Endothelial cell of umbilical vein (primary cell): ENCODE measurements at regions not wholly inside any gene's neighbourhood (a gene's known extent, or its start where the extent isn't known, plus 50 kb on each side); places are given as distances from the start of the nearest gene placed in this dataset.

Source experiments
- BruUV-seq: library from RNA; stranded (reverse); fragments of 400-500 nt; replicated peaks from 2 replicates; lab custom pipeline; 2021; lab: Mats Ljungman, UMichigan
- CTCF ChIA-PET: fragments of 300-600, 350-600 bp; sonication (Branson Sonifier 250); formaldehyde crosslinking; loops from one replicate; lab custom pipeline; 2021; ENCODE audit warnings: antibody characterized with exemption, inconsistent platforms; lab: Charles Lee
- POLR2A ChIA-PET: fragments of 300-600, 350-600 bp; sonication (Branson Sonifier 250); formaldehyde crosslinking; loops from one replicate; lab custom pipeline; 2021; ENCODE audit warnings: antibody characterized with exemption, inconsistent platforms; lab: Charles Lee
- DNase-seq: peaks from one replicate; pipeline ENCODE4 v3.0.0-alpha.2; 2011; ENCODE audit warnings: low read depth, low spot score
- FAIRE-seq: peaks from 2 replicates; lab custom pipeline; 2011; peaks lifted over from hg19 to GRCh38; lab: Jason Lieb, UNC
- H2AFZ ChIP-seq: 2 replicates; pipeline ENCODE4 v1.6.0; 2012; ENCODE audit warnings: low read depth, low read length, control low read depth, inconsistent platforms
- H3K27ac ChIP-seq: 2 replicates; pipeline ENCODE4 v1.5.1; 2011; ENCODE audit warnings: low read depth, mild to moderate bottlenecking, control low read depth, low read length, moderate library complexity; ENCODE audit not compliant: insufficient read depth
- H3K27me3 ChIP-seq, 2 experiments: 2 replicates each; pipeline versions ENCODE4 v1.6.0 to v1.6.1; 2011; ENCODE audit warnings: low read length in 2 of 2, mixed read lengths in 1 of 2; ENCODE audit not compliant: control insufficient read depth in 2 of 2, insufficient read depth in 2 of 2
- H3K36me3 ChIP-seq, 2 experiments: 2 replicates in 1 of 2; 3 replicates in 1 of 2; pipeline ENCODE4 v1.5.1; 2011; ENCODE audit warnings: low read length in 2 of 2, mild to moderate bottlenecking in 1 of 2, moderate library complexity in 1 of 2; ENCODE audit not compliant: control insufficient read depth in 2 of 2, insufficient read depth in 2 of 2; ENCODE audit errors: extremely low read depth in 1 of 2
- H3K4me1 ChIP-seq: 3 replicates; pipeline ENCODE4 v1.5.1; 2011; ENCODE audit warnings: mild to moderate bottlenecking, low read length; ENCODE audit not compliant: control insufficient read depth, insufficient read depth; ENCODE audit errors: extremely low read depth
- H3K4me2 ChIP-seq: 2 replicates; pipeline ENCODE4 v1.6.1; 2011; ENCODE audit warnings: low read length, control low read depth, mixed read lengths; ENCODE audit not compliant: insufficient read depth
- H3K4me3 ChIP-seq, 3 experiments: fragments of 200-600 bp in 1 of 3; sonication (generic), shearing (Covaris generic) in 1 of 3; replicated peaks in 1 of 3; 2 replicates each; pipeline ENCODE4 v1.5.1; 2011 to 2016; ENCODE audit warnings: control low read depth in 3 of 3, low read length in 3 of 3, mild to moderate bottlenecking in 2 of 3, inconsistent platforms in 1 of 3, low read depth in 1 of 3, moderate library complexity in 1 of 3; ENCODE audit not compliant: insufficient read depth in 1 of 3
- H3K79me2 ChIP-seq: 2 replicates; pipeline ENCODE4 v1.6.0; 2012; ENCODE audit warnings: low read length, inconsistent platforms; ENCODE audit not compliant: control insufficient read depth, insufficient read depth
- H3K9ac ChIP-seq: replicated peaks from 2 replicates; pipeline ENCODE3; 2011; ENCODE audit warnings: low read length, control low read depth; ENCODE audit not compliant: insufficient read depth; ENCODE audit errors: extremely low read depth
- H3K9me1 ChIP-seq: replicated peaks from 3 replicates; pipeline ENCODE4 v1.6.0; 2011; ENCODE audit warnings: mild to moderate bottlenecking, low read length; ENCODE audit not compliant: control insufficient read depth, insufficient read depth; ENCODE audit errors: extremely low read depth
- H3K9me3 ChIP-seq: replicated peaks from 2 replicates; pipeline ENCODE4 v1.5.1; 2012; ENCODE audit warnings: low read length, inconsistent platforms; ENCODE audit not compliant: control insufficient read depth, insufficient read depth
- H4K20me1 ChIP-seq: replicated peaks from 2 replicates; pipeline ENCODE3; 2011; ENCODE audit warnings: mild to moderate bottlenecking, low read length; ENCODE audit not compliant: control insufficient read depth, insufficient read depth; ENCODE audit errors: extremely low read depth
- CTCF ChIP-seq, 2 donors: IDR thresholded peaks; 1 replicate in 1 of 2; 2 replicates in 1 of 2; pipeline ENCODE4 v1.5.1; 2011; ENCODE audit warnings: low read length in 2 of 2, mild to moderate bottlenecking in 2 of 2, moderate library complexity in 2 of 2, control low read depth in 1 of 2, inconsistent platforms in 1 of 2, low read depth in 1 of 2; ENCODE audit not compliant: insufficient read depth in 1 of 2; ENCODE audit errors: extremely low read depth in 1 of 2
- EZH2 ChIP-seq: IDR thresholded peaks from 2 replicates; pipeline ENCODE4 v1.6.1; 2012; ENCODE audit warnings: borderline replicate concordance, low read depth, mild to moderate bottlenecking, moderate library complexity, low read length, inconsistent platforms; ENCODE audit not compliant: severe bottlenecking
- FOS ChIP-seq: IDR thresholded peaks from 2 replicates; pipeline ENCODE4 v1.6.1; 2011; ENCODE audit warnings: mild to moderate bottlenecking, low read length, moderate library complexity, borderline replicate concordance; ENCODE audit not compliant: insufficient read depth
- GATA2 ChIP-seq: IDR thresholded peaks from 2 replicates; pipeline ENCODE4 v1.7.0; 2011; ENCODE audit warnings: low read depth, mild to moderate bottlenecking, moderate library complexity, mixed read lengths, low read length; ENCODE audit not compliant: insufficient read length, insufficient read depth
- JUN ChIP-seq: IDR thresholded peaks from 2 replicates; pipeline ENCODE4 v1.6.1; 2011; ENCODE audit warnings: borderline replicate concordance, low read depth; ENCODE audit not compliant: insufficient read length, insufficient read depth
- MAX ChIP-seq: IDR thresholded peaks from 2 replicates; pipeline ENCODE4 v1.6.1; 2011; ENCODE audit not compliant: insufficient read depth, insufficient read length
- MYC ChIP-seq: IDR thresholded peaks from one replicate; pipeline ENCODE4 v1.6.1; 2011; ENCODE audit warnings: mild to moderate bottlenecking, low read depth, low read length
- POLR2A ChIP-seq: IDR thresholded peaks from 2 replicates; pipeline ENCODE4 v1.6.1; 2012; ENCODE audit warnings: low read depth, mild to moderate bottlenecking, control low read depth, low read length
- POLR2AphosphoS5 ChIP-seq: IDR thresholded peaks from 2 replicates; pipeline ENCODE4 v1.6.1; 2012; ENCODE audit warnings: low read depth, mild to moderate bottlenecking, control low read depth, low read length, moderate library complexity; ENCODE audit not compliant: insufficient read depth
- dilution Hi-C: fragments of 300-500 bp; cut with MboI; formaldehyde crosslinking; loops from one replicate; pipeline ENCODE4 v1.15.0; 2019; ENCODE audit warnings: low sequenced_read_pairs; ENCODE audit not compliant: extremely low pct_ligation_motif_present
- intact Hi-C: fragments of 100-400 bp; cut with micrococcal nuclease; formaldehyde crosslinking; loops from one replicate; pipeline ENCODE4 v1.10.0; 2022

GRCh38 chr6:50257322-50257721, 207.6 kb upstream of the DEFB112 start:
- no peak for FAIRE-seq
- H3K4me2 ChIP-seq: no peak overlapping the region
- no TSS peak for BruUV-seq
- CTCF ChIA-PET: no interaction called here
- no peak overlapping the region for H3K27ac ChIP-seq
- dilution Hi-C loops: no loop called here
- no peaks in the 10 kb centered on the region for H3K9me1 ChIP-seq
- no peaks in the 10 kb centered on the region for H3K4me1 ChIP-seq
- H3K79me2 ChIP-seq: no peaks in the 10 kb centered on the region
- TF ChIP-seq MYC (no peak), MAX (no peak), GATA2 (no peak), EZH2 (no peak), CTCF (IDR thresholded peaks at IDR 0.05; ENCODE audit: extremely low read depth in 1 of 2, insufficient read depth in 1 of 2, low read depth in 1 of 2, low read length in 2 of 2) (no peak), JUN (no peak), POLR2AphosphoS5 (no peak), POLR2A (no peak), FOS (no peak)
- H3K27me3 ChIP-seq: no peaks in the 10 kb centered on the region
- no peak overlapping the region for H3K9ac ChIP-seq
- H3K36me3 ChIP-seq: no peaks in the 10 kb centered on the region
- DNase-seq: no peak
- POLR2A ChIA-PET: no interaction called here
- H4K20me1 ChIP-seq: no peaks in the 10 kb centered on the region
- intact Hi-C loops: no loop called here
- peaks cover 3% of the 10 kb centered on the region for H3K9me3 ChIP-seq
- H3K4me3 ChIP-seq: no peak overlapping the region
- H2AFZ ChIP-seq: no peak overlapping the region
